ENCODE measurements at regions not wholly inside any gene's neighbourhood (a gene's known extent, or its start where the extent isn't known, plus 50 kb on each side); places are given as distances from the start of the nearest gene placed in this dataset.

DNA sequence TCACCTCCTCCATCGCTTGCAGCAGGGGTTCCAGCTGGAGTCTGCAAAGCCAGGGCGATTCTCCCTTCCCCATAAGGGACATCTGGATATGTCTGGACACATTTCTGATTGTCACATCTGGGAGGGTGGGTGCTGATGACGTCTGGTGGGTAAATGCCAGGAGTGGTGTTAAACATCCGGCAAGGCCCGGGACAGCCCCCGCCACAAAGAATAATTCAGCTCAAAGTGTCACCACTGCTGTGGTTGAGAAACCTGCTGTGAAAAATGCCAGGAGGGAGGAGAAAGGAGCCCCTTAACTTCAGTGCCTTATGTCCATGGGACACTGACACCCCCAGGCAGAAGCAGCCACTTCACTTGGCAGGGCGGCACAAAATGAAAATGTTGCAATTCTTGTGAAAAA, 179.4 kb upstream of the SDK2 start:
- DNase-seq (no peak), ATAC-seq (no peak)
- Mint-ChIP-seq H3K4me3 (peak overlapping the region in 1 of 2 donors; percentile 63), H3K27ac (no peak overlapping the region), H3K9me3 (peaks cover 1 to 2% of the 10 kb centered on the region in 2 donors), H3K4me1 (peaks cover 57% of the 10 kb centered on the region), H3K27me3 (peaks cover 34% of the 10 kb centered on the region)

DNA sequence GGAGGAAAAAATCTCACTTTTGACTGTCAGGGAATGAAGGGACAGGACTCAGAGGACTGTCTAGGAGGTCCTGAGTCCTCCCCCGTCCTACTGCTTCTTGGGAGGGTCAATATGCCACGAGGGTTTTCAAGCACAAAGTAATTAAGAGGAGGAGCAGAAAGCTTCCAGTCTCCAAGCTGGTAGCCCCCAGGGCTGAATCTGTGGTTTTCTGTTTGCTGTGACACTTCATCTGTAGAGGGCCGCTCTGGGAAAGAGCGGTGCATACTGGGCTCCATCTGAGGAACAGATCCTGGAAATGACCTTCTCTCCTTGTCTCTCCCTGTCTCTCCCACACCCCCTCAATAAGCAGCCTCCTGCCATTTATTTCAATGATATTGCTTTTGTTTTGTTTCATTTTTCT, 180.1 kb upstream of the SDK2 start:
- peaks cover 63% of the 10 kb centered on the region for H3K4me1 Mint-ChIP-seq
- no peak for ATAC-seq
- no peak for DNase-seq
- H3K4me3 Mint-ChIP-seq: no peak overlapping the region
- no peaks in the 10 kb centered on the region for H3K9me3 Mint-ChIP-seq
- peaks cover 34% of the 10 kb centered on the region for H3K27me3 Mint-ChIP-seq
- peak overlapping the region in 1 of 2 donors; percentile 35 for H3K27ac Mint-ChIP-seq

DNA sequence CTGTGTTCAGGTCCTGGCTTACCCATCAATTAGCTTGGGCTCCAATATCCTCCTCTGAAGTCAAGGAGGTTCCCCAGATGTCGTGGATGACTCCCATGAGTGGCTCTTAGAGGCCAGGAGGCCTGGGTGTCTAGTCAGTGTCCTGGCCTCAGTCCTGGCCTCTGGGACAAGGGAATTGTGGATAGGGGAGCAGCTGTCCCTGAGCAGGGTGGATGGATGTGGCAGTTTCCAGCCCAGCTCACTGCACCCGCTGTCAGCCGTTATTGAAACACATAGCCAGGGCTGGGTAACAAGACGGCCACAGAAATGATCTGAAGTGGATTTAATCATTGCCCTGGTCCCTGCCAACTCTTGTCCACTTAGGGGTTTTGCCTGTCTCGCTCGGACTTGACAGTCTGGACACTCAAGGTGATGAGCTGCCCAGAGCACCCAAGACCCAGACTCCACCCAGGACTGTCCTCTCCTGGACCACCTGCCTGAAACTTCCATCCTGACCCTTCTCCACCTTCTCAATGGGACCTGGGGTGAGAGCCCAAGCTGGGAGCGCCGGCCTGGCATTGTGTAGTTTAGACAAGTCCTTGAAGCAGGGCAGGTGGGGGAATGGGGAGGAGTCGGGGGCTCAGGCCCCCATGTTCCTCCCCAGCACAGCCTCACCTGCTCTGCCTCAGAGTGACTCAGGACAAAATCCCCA, 182.1 kb upstream of the SDK2 start:
- ATAC-seq (no peak), DNase-seq (no peak)
- peaks cover 65% of the 10 kb centered on the region for H3K4me1 Mint-ChIP-seq
- no peak overlapping the region for H3K27ac Mint-ChIP-seq
- no peaks in the 10 kb centered on the region for H3K9me3 Mint-ChIP-seq
- peaks cover 31% of the 10 kb centered on the region for H3K27me3 Mint-ChIP-seq
- no peak overlapping the region for H3K4me3 Mint-ChIP-seq

DNA sequence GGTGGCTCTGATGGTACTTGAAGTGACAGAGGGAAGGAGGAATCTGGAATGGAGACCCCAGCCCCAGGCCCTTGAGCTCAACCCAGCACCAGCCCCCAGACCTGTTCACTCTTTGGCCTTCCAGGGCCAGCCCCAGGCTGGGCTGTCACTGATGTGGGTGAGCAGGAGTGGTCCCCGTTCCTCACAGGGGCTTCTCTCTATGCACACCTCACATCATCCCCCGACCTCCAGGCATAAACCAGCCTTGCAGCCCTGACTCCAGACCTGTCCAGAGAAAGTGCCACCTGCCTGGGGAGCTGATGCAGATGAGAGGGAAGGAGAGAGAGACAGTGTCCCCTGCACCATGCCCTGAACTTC, 182.6 kb upstream of the SDK2 start:
- peaks cover 26% of the 10 kb centered on the region for H3K27me3 Mint-ChIP-seq
- no peak overlapping the region for H3K27ac Mint-ChIP-seq
- no peaks in the 10 kb centered on the region for H3K9me3 Mint-ChIP-seq
- H3K4me3 Mint-ChIP-seq: peak overlapping the region in 1 of 2 donors; percentile 30
- H3K4me1 Mint-ChIP-seq: peaks cover 60% of the 10 kb centered on the region
- no peak for ATAC-seq
- no peak for DNase-seq

DNA sequence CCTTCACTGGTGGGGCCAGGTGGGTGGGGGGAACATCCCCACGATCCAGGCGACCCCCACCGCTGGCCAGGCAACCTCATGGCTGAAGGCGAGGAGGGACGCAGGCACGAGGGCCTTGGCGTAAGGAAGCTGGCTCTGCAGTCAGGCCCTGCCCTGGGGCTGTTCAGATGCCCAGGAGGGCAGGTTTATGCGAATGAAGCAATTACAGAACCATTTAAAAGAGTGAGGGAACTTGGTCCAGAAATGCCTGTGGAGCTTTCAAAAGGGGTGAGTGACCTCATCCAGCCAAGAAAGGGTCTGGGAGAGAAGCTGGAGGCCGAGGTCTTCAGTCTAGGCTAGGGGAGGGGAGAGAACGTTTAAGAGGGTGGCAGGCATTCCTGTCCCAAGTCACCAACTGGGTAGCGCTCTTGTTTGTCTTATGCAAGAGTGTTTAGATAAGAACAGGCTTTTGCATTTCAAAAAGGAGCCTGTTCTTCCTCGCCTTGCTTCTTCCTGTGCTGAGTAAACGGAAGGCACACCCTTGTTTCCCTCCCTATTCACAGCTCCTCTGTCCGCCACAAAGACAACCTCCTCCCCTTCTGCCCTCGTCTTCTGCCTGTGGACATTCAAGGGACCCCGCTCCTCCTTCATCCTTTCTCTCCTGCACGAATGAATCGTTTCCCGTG, 183.5 kb upstream of the SDK2 start:
- DNase-seq (no peak), ATAC-seq (peak; percentile 33)
- peak overlapping the region; percentile 57 to 84 for H3K27ac Mint-ChIP-seq

DNA sequence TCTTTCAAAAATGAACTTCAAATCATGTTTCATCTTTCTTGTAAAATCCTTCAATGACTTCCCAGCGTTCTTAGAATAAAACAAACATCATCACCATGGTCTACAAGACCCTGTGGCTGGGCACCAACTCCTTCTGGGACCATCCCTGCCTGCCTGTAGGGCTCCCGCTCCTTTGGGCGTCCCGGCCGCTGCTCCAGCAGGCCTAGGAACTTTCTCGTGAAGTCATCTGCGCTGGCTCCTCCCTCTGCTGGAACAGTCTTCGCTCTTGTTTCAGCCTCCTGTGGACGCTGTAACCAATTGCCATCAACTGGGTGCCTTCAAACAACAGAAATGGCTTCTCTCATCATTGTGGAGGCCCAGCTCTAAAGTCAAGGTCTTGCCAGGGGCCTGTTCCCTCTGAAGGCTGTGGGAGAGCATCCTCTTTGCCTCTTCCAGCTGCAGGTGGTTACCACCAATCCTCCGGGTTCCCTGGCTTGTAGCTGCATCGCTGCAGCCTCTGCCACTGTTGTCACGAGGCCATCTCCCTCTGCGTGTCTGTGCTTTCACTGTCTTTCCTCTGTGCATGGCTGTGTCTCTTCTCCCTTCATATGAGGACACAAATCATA, 185.5 kb upstream of the SDK2 start:
- no peaks in the 10 kb centered on the region for H3K9me3 Mint-ChIP-seq
- H3K4me3 Mint-ChIP-seq: no peak overlapping the region
- H3K4me1 Mint-ChIP-seq: peaks cover 36% of the 10 kb centered on the region
- H3K27ac Mint-ChIP-seq: no peak overlapping the region
- no peaks in the 10 kb centered on the region for H3K27me3 Mint-ChIP-seq
- no peak for DNase-seq
- ATAC-seq: no peak

More for the DNA sequence above, 183.5 kb upstream of the SDK2 start:
- peaks cover 51% of the 10 kb centered on the region for H3K4me1 Mint-ChIP-seq
- H3K9me3 Mint-ChIP-seq: no peaks in the 10 kb centered on the region
- H3K27me3 Mint-ChIP-seq: peaks cover 17% of the 10 kb centered on the region
- H3K4me3 Mint-ChIP-seq: peak overlapping the region in 1 of 2 donors; percentile 14

DNA sequence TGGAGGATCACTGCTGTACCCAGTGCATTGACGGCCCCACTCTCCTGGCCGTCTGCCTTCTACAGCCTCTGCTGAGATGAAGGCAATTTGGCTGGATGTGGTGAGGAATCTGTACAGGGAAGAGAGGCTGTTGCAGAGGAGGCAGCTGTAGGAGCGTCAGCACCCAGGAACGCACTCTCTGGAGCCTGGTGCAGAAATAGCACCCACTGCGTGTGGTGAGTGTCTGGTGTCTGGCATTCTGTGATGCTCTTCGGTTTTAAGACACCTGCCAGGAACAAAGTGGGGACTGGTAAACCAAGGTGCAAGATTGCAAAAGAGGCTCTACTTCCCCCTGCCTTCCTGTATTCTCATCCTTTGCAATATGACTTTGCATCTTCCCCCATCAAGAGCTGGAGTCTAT, 187.5 kb upstream of the SDK2 start:
- peaks cover 50% of the 10 kb centered on the region for H3K4me1 Mint-ChIP-seq
- no peak overlapping the region for H3K4me3 Mint-ChIP-seq
- H3K27ac Mint-ChIP-seq: no peak overlapping the region
- no peaks in the 10 kb centered on the region for H3K27me3 Mint-ChIP-seq
- ATAC-seq: no peak
- peaks cover 3 to 9% of the 10 kb centered on the region in 2 donors for H3K9me3 Mint-ChIP-seq
- DNase-seq: no peak

DNA sequence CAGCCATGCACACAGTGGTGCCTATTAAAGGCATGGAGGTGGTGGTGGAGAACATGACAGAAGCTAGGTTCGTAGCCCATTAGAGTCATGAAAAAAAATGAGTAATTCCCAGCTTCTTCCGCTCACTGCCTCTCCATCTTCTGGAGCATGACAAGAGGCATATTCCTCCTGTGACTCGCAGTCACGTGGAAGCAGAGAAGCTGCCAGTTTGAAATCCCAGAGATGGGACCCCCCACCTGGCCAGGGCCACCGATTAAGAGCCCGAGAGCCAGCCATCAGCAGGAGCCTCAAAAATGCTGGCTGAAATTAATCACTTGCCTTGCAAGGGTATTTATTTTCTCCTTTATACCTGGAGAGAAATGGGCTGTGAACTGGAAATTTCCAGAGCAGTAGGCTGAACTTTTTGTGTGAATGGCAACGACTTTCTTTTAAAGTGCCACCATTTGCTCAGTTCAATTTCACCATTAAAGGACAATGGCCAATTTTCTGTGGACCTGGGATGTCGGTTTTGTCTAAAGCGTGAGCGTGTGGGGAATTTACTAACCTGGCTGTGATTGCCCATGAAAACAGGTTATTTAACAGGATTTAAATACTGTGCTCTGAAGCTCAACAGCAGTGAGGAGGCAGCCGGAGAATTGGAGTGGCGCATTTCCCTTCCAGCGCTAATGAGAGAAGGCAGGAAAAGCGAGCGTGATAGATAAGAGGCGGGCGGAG, 189.7 kb upstream of the SDK2 start:
- no peak overlapping the region for H3K4me3 Mint-ChIP-seq
- ATAC-seq (no peak), DNase-seq (no peak)
- H3K27ac Mint-ChIP-seq: no peak overlapping the region
- H3K4me1 Mint-ChIP-seq: peaks cover 30% of the 10 kb centered on the region
- peaks cover 7 to 16% of the 10 kb centered on the region in 2 donors for H3K9me3 Mint-ChIP-seq
- H3K27me3 Mint-ChIP-seq: no peaks in the 10 kb centered on the region

DNA sequence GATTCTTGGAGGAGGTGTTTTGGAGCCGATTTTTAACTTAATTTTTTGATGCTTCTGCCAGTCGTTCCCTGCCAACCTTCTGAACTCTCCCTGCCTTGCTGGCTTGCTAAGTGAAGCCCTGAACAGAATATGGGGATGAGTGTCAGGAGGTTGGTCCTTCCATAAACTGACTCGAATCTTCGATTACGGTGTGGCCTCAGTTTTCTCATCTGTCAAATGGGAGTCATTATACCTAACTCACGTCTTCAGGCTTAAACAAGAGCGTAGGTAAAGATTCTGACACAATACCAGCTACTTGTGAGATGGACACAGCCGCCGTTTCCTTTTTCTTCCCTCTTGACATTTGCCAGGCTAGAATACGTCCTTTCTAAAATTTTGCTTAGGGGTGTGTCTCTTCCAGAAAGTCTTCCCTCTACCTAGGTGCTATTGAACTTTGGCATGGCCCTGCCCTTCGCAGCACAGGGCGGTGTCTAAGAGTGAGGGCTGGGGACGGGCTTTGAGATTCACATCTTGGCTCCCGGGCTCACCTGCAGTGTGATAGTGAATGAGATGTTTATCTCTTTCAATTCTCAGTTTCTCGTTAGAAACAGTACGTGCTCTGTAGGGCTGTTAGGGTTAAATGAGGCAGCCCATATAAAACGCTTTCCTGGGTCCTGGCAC, 190.6 kb upstream of the SDK2 start:
- peaks cover 22% of the 10 kb centered on the region for H3K4me1 Mint-ChIP-seq
- no peaks in the 10 kb centered on the region for H3K27me3 Mint-ChIP-seq
- DNase-seq (no peak), ATAC-seq (no peak)
- peak overlapping the region in 1 of 2 donors; percentile 65 for H3K27ac Mint-ChIP-seq
- H3K4me3 Mint-ChIP-seq: no peak overlapping the region
- H3K9me3 Mint-ChIP-seq: peaks cover 7 to 16% of the 10 kb centered on the region in 2 donors

DNA sequence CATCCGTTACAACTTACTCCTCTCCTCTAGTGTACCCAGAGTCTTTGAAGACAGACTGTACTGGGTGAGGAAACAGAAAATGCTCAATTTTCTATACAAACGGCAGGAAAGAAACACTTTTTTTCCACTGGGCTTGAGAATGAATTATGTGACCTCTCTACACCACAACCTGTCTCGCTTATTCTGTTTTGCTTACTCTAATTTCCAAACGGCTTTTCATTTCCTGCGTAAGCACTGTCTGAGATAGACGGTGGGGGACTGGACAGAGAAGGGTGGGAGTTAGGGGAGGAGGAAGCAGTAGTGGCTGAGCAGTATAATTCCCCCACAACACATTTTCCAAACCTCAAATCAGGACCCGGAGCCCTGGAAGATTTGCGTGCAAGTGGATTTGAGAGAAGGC, 191.4 kb upstream of the SDK2 start:
- no peak overlapping the region for H3K27ac Mint-ChIP-seq
- H3K27me3 Mint-ChIP-seq: no peaks in the 10 kb centered on the region
- ATAC-seq: peak; percentile 33
- peaks cover 7 to 16% of the 10 kb centered on the region in 2 donors for H3K9me3 Mint-ChIP-seq
- H3K4me3 Mint-ChIP-seq: peak overlapping the region in 1 of 2 donors; percentile 54
- peaks cover 20% of the 10 kb centered on the region for H3K4me1 Mint-ChIP-seq
- DNase-seq: no peak

DNA sequence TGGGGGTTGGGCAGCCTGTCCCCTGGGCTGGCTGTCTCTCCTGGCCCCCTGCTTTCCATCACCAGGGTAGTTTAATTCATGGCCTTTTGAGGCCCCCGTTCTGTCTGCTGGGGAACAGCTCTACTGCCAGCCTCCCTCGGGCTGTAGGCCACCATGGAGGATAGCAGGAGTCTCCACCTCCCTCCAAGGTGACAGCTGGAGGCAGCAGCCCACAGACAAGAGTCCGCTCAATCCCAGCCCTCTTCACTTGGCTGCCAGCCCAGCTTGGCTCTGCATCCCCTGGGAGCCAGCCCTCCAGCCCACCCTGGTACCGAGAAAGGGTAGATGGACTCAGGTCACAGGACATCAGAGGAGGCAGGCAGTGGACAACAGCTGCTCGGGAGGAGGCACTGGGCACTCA, 194.6 kb upstream of the SDK2 start:
- DNase-seq (no peak), ATAC-seq (no peak)
- Mint-ChIP-seq H3K27me3 (no peaks in the 10 kb centered on the region), H3K4me1 (peaks cover 20% of the 10 kb centered on the region), H3K27ac (no peak overlapping the region), H3K4me3 (no peak overlapping the region), H3K9me3 (peaks cover 7 to 16% of the 10 kb centered on the region in 2 donors)

DNA sequence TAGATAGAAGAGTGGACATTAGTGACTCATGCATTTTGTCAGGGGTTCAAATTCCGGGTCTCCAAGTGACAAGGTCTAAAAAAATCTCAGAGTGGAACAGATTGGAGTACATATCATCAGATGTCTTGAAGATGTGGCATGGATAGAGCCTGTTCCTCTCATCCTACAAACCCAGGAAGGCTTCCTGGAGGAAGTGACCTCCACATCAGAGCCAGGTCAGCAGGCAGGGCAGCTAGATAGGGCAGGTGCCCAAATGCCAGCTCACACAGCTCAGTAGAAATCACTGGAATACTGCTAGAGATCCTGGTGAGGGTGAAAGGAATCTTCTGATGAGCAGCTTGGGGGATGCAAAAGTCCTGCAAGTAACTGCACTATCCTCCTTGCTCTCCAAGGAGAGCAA, 196.6 kb upstream of the SDK2 start:
- H3K27ac Mint-ChIP-seq: no peak overlapping the region
- DNase-seq: no peak

DNA sequence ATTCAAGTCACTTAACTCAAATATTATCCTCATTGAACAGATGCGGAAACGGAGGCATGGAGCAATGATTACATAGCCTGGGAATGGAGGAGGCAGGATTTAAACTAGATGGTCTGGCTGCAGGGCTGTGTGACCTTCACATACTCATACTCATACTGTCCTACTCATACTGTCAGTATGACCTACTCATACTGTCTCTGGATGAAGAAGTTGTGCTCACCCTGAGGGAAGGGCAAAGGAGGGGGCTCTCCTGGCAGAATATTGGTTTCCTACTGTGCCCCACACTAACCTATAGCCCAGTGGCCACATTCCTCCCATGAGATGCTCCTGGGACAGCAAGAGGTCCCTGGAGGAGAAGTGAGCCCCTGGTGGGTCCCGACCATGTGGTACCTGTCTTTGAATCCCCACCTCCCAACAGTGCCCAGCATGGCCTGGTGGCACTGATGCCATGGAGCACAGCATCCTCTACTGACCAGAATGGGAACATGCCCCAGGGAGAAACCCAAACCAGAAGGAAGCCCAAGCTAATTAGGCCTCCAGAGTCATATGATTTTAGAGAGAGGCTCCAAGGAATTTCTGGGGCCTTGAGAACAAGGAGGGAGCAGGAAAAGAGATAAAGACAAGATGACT, 197.3 kb upstream of the SDK2 start:
- H3K9me3 Mint-ChIP-seq: peaks cover 6 to 9% of the 10 kb centered on the region in 2 donors
- no peaks in the 10 kb centered on the region for H3K27me3 Mint-ChIP-seq
- no peak overlapping the region for H3K4me3 Mint-ChIP-seq
- peak overlapping the region in 1 of 2 donors; percentile 51 for H3K27ac Mint-ChIP-seq
- H3K4me1 Mint-ChIP-seq: peaks cover 4% of the 10 kb centered on the region
- no peak for DNase-seq
- no peak for ATAC-seq

More for the DNA sequence above, 196.6 kb upstream of the SDK2 start:
- ATAC-seq: no peak
- Mint-ChIP-seq H3K27me3 (no peaks in the 10 kb centered on the region), H3K4me3 (no peak overlapping the region), H3K9me3 (peaks cover 7 to 16% of the 10 kb centered on the region in 2 donors), H3K4me1 (peaks cover 9% of the 10 kb centered on the region)

DNA sequence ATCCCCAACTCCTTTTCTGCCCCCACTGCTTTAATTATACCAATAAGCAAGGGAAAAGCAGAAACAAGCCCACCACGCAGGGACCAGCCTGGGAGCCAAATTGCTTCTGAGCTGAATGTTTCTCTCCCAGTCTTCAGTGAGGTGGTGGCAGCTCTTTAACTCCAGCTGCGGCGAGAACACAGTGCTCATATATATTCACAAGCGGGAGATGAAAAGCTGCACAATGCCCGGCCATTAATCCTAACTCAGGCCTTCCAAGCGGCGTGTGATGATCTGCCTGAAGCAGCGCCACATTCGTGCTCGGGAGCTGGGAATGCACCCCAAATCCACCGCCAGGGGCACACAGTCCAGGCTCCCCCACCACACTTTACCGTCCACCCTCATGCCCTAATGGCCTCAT, 203.7 kb upstream of the SDK2 start:
- DNase-seq: no peak
- peaks cover 0 to 6% of the 10 kb centered on the region in 2 donors for H3K9me3 Mint-ChIP-seq
- H3K4me3 Mint-ChIP-seq: no peak overlapping the region
- H3K4me1 Mint-ChIP-seq: peaks cover 6% of the 10 kb centered on the region
- H3K27ac Mint-ChIP-seq: no peak overlapping the region
- no peaks in the 10 kb centered on the region for H3K27me3 Mint-ChIP-seq
- ATAC-seq: no peak

DNA sequence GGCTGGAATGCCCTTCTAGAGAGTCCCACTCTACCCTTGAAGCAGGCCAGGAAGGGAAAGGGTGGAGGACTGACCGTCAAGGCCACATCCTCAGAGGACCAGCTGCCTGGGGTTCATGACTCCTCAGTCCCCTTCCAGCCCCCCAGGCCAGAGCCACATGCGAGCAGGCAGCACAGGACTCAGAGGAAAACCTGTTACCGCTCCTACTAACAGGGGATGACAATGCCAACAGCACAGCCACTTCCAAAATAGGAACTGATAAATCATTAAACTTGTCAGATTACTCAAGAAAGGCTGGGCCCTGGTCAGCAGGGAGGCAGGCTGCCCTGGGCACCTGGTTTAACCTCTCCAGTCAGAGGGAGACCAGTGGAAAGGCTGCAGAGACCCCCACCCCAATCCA, 206.2 kb upstream of the SDK2 start:
- peaks cover 6% of the 10 kb centered on the region for H3K4me1 Mint-ChIP-seq
- ATAC-seq (no peak), DNase-seq (no peak)
- H3K4me3 Mint-ChIP-seq: no peak overlapping the region
- H3K27me3 Mint-ChIP-seq: no peaks in the 10 kb centered on the region
- peaks cover 9 to 19% of the 10 kb centered on the region in 2 donors for H3K9me3 Mint-ChIP-seq
- H3K27ac Mint-ChIP-seq: no peak overlapping the region
